ENCODE measurements at regions not wholly inside any gene's neighbourhood (a gene's known extent, or its start where the extent isn't known, plus 50 kb on each side); places are given as distances from the start of the nearest gene placed in this dataset.

DNA sequence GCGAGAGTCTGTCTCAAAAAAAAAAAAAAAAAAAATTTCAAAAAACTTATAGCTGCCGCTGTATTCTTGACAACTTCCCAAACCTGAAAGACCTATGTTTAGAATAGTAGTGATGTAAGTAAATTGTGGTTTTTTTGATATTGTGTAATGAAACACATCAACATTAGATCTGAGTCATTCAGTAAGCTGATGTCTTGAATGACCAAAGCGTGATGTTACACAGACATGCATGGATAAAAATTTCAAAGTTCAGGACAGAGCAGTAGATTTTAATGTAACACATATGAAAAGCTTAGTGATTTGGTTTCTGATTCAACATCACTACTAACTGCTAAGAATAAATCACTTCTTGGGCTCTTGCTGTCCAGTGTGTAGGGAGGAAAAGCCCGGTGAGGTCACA, 69.3 kb upstream of the MEX3C start (continued):
- TF ChIP-seq, protein P1, sequence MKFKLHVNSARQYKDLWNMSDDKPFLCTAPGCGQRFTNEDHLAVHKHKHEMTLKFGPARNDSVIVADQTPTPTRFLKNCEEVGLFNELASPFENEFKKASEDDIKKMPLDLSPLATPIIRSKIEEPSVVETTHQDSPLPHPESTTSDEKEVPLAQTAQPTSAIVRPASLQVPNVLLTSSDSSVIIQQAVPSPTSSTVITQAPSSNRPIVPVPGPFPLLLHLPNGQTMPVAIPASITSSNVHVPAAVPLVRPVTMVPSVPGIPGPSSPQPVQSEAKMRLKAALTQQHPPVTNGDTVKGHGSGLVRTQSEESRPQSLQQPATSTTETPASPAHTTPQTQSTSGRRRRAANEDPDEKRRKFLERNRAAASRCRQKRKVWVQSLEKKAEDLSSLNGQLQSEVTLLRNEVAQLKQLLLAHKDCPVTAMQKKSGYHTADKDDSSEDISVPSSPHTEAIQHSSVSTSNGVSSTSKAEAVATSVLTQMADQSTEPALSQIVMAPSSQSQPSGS (IDR thresholded peaks at IDR 0.05; ENCODE audit: low read length) = peak; percentile 74
- TF ChIP-seq, protein P2, sequence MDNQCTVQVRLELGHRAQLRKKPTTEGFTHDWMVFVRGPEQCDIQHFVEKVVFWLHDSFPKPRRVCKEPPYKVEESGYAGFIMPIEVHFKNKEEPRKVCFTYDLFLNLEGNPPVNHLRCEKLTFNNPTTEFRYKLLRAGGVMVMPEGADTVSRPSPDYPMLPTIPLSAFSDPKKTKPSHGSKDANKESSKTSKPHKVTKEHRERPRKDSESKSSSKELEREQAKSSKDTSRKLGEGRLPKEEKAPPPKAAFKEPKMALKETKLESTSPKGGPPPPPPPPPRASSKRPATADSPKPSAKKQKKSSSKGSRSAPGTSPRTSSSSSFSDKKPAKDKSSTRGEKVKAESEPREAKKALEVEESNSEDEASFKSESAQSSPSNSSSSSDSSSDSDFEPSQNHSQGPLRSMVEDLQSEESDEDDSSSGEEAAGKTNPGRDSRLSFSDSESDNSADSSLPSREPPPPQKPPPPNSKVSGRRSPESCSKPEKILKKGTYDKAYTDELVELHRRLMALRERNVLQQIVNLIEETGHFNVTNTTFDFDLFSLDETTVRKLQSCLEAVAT (IDR thresholded peaks at IDR 0.05) = no peak
- TF ChIP-seq SIN3A (IDR thresholded peaks at IDR 0.05; ENCODE audit: low read depth, low read length) (no peak), MYB (IDR thresholded peaks at IDR 0.05; ENCODE audit: borderline replicate concordance, low read depth, low read length) (no peak), POLR2A (IDR thresholded peaks at IDR 0.05; ENCODE audit: low read depth, low read length) (no peak), RB1 (IDR thresholded peaks at IDR 0.05; ENCODE audit: borderline replicate concordance) (no peak), ZZZ3 (IDR thresholded peaks at IDR 0.05; ENCODE audit: control insufficient read depth, insufficient read length, low read depth) (no peak), SUPT20H (IDR thresholded peaks at IDR 0.05; ENCODE audit: borderline replicate concordance, control insufficient read depth, low read depth, low read length) (no peak), DPF2 (IDR thresholded peaks at IDR 0.05) (no peak), E2F8 (IDR thresholded peaks at IDR 0.05; ENCODE audit: low read depth, partially characterized antibody) (no peak), PAX5 (IDR thresholded peaks at IDR 0.05; ENCODE audit: borderline replicate concordance, low read depth, low read length) (no peak), RBBP5 (conservative IDR thresholded peaks at IDR 0.05) (no peak), IRF5 (IDR thresholded peaks at IDR 0.05; ENCODE audit: borderline replicate concordance) (no peak), SPI1 (IDR thresholded peaks at IDR 0.05; ENCODE audit: borderline replicate concordance, insufficient read depth, low read depth, low read length) (no peak), IRF4 (IDR thresholded peaks at IDR 0.05; ENCODE audit: low read depth, low read length) (no peak; the same call in 1 of the 2 replicates), STAT3 (IDR thresholded peaks at IDR 0.05; ENCODE audit: low read depth, low read length) (no peak), NR2C1 (IDR thresholded peaks at IDR 0.05) (no peak), SIX5 (IDR thresholded peaks at IDR 0.05; ENCODE audit: low read depth, low read length, severe bottlenecking) (no peak), ASH2L (IDR thresholded peaks at IDR 0.05; ENCODE audit: borderline replicate concordance, low read depth) (no peak), CHD4 (IDR thresholded peaks at IDR 0.05) (no peak), TCF12 (IDR thresholded peaks at IDR 0.05; ENCODE audit: low read depth, low read length) (no peak), NR2F1 (conservative IDR thresholded peaks at IDR 0.05) (0 out of 2 replicates have a peak, but pooled peaks have one; percentile 22), LARP7 (IDR thresholded peaks at IDR 0.05) (no peak)
- TF ChIP-seq, protein P3, sequence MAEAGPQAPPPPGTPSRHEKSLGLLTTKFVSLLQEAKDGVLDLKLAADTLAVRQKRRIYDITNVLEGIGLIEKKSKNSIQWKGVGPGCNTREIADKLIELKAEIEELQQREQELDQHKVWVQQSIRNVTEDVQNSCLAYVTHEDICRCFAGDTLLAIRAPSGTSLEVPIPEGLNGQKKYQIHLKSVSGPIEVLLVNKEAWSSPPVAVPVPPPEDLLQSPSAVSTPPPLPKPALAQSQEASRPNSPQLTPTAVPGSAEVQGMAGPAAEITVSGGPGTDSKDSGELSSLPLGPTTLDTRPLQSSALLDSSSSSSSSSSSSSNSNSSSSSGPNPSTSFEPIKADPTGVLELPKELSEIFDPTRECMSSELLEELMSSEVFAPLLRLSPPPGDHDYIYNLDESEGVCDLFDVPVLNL (IDR thresholded peaks at IDR 0.05; ENCODE audit: low read depth, low read length) = no peak
- TF ChIP-seq, protein P4, sequence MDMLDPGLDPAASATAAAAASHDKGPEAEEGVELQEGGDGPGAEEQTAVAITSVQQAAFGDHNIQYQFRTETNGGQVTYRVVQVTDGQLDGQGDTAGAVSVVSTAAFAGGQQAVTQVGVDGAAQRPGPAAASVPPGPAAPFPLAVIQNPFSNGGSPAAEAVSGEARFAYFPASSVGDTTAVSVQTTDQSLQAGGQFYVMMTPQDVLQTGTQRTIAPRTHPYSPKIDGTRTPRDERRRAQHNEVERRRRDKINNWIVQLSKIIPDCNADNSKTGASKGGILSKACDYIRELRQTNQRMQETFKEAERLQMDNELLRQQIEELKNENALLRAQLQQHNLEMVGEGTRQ (IDR thresholded peaks at IDR 0.05; ENCODE audit: borderline replicate concordance, low read depth, low read length) = no peak

Data from GM12878 (cell line).